Activated gamma-delta T cell treated with anti-CD3 and anti-CD28 coated beads, Interleukin-2, amount 50 U/mL, for 16 hours (primary cell): ENCODE measurements at regions not wholly inside any gene's neighbourhood (a gene's known extent, or its start where the extent isn't known, plus 50 kb on each side); places are given as distances from the start of the nearest gene placed in this dataset.
"Not testable (repeated sequence)": the region's sequence is repeated elsewhere in the genome, so short reads cannot be mapped to it uniquely, and the experiment has no call there.

Experiments
- DNase-seq: peaks from one replicate; pipeline ENCODE4 v3.0.0-alpha.2; 2020; ENCODE audit warnings: low read depth

GRCh38 chr9:129545876-129546275 is 75.0 kb downstream of the C9orf50 start:
- DNase-seq = not testable (repeated sequence)

GRCh38 chr9:129544761-129545160 is 76.1 kb downstream of the C9orf50 start:
- DNase-seq = no peak

GRCh38 chr9:129542741-129543140 is 78.2 kb downstream of the C9orf50 start:
- DNase-seq = no peak

GRCh38 chr9:129541270-129541669 is 79.6 kb downstream of the C9orf50 start:
- DNase-seq = no peak

GRCh38 chr9:129539446-129539845 is 81.5 kb downstream of the C9orf50 start:
- no peak for DNase-seq

- DNase-seq = not testable (repeated sequence)
Measured at GRCh38 chr9:129531860-129532402, 89.0 kb downstream of the C9orf50 start.

- not testable (repeated sequence) for DNase-seq
Measured at GRCh38 chr9:129527955-129528354, 92.9 kb downstream of the C9orf50 start.

GRCh38 chr9:129525656-129526196 is 95.2 kb downstream of the C9orf50 start:
- DNase-seq = no peak

GRCh38 chr9:129524582-129525270 is 96.2 kb downstream of the C9orf50 start:
- no peak for DNase-seq

GRCh38 chr9:129523943-129524581 is 96.8 kb downstream of the C9orf50 start:
- no peak for DNase-seq

GRCh38 chr9:129522351-129522750 is 98.5 kb downstream of the C9orf50 start:
- DNase-seq = no peak

- DNase-seq = no peak
Measured at GRCh38 chr9:129520082-129520481, 100.8 kb downstream of the C9orf50 start.

- DNase-seq = no peak
Measured at GRCh38 chr9:129518074-129518473, 102.8 kb downstream of the C9orf50 start.

- no peak for DNase-seq
Measured at GRCh38 chr9:129517006-129517405, 103.9 kb downstream of the C9orf50 start.

GRCh38 chr9:129514891-129515290 is 106.0 kb downstream of the C9orf50 start:
- no peak for DNase-seq

- no peak for DNase-seq
Measured at GRCh38 chr9:129514497-129514867, 106.4 kb downstream of the C9orf50 start.

- no peak for DNase-seq
Measured at GRCh38 chr9:129513856-129514496, 106.9 kb downstream of the C9orf50 start.

GRCh38 chr9:129513282-129513681 is 107.6 kb downstream of the C9orf50 start:
- DNase-seq = no peak

GRCh38 chr9:129511285-129511900 is 109.5 kb downstream of the C9orf50 start:
- no peak for DNase-seq

- DNase-seq = no peak
Measured at GRCh38 chr9:129509533-129509928, 111.4 kb downstream of the C9orf50 start.

- DNase-seq = no peak
Measured at GRCh38 chr9:129507805-129508204, 113.1 kb downstream of the C9orf50 start.

- no peak for DNase-seq
Measured at GRCh38 chr9:129506892-129507291, 114.0 kb downstream of the C9orf50 start.
